ENCODE measurements at regions not wholly inside any gene's neighbourhood (a gene's known extent, or its start where the extent isn't known, plus 50 kb on each side); places are given as distances from the start of the nearest gene placed in this dataset.
A peak's percentile ranks its signal among the peaks of the same experiment; 100 is the strongest.

DNA sequence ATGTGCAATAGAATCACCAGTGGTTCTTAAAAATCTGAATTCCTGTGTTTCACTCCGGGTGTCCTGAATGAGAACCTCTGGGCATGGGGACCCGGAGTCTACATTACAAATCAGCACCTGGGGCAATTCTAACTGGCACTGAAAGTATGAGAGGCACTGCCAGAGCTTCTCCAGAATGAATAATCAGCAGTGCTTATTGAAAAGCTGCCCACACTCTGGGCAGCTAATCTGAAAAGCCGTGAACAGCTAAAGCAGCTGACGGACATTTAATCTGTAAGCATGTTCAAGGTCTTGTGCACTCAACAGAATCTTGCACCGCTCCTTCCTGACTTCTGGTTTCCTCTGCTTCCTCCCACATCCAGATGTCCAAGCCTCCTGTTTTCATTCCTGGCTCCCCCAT, 113.3 kb upstream of the KIF5B start:
- no peak for DNase-seq (ENCODE audit: low spot score)

- DNase-seq (ENCODE audit: low spot score): no peak
Measured at GRCh38 chr10:32167450-32167849, 111.2 kb upstream of the KIF5B start.

DNA sequence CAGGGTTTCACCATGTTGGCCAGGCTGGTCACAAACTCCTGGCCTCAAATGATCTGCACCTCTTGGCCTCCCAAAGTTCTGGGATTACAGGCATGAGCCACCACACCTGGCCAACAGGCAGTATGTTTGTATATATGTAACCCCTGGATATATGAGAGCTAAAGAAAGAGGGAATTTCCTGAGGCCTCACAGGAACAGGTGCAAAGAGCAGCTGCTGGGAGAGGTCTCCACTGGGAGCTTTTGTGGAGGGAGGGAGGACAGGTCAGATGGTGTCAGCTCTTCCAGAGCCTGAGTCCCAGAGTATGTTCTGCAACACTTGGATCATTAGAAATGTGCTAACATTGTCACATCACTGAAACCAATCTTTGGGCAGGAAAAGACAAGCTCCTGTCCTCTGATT, 110.1 kb upstream of the KIF5B start:
- DNase-seq (ENCODE audit: low spot score): no peak

GRCh38 chr10:32163762-32164148, 107.5 kb upstream of the KIF5B start:
- DNase-seq (ENCODE audit: low spot score): no peak

DNA sequence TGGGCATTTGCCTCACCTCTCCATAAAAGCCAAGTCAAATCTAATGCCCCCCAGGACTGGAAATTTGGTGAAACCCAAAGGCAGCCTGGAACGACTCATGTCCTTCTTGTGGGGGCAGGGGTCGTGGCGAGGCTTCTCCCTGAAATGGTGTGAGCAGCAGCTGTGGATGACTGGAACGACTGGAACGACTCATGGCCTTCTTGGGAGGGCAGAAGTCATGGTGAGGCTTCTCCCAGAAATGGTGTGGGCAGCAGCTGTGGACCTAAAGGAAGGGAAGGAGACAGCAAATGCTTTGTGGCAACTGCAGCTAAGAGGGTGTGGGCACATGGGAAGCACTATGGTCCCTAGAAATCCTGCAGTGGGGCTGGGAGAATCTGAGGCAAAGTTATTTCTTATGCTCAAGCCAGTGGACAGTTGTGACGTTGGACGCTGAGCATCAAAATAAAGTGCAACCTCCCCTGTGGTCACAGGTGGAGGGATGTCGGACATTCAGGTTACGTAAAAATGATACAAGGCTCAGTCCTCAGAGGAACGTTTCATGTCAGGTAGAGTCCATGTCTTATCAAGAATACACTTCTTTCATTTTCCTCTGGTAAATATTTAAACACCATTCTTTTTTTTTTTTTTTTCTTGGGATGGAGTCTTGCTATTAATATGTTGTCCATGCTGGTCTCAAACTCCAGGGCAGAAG, 107.0 kb upstream of the KIF5B start:
- DNase-seq (ENCODE audit: low spot score): no peak

DNA sequence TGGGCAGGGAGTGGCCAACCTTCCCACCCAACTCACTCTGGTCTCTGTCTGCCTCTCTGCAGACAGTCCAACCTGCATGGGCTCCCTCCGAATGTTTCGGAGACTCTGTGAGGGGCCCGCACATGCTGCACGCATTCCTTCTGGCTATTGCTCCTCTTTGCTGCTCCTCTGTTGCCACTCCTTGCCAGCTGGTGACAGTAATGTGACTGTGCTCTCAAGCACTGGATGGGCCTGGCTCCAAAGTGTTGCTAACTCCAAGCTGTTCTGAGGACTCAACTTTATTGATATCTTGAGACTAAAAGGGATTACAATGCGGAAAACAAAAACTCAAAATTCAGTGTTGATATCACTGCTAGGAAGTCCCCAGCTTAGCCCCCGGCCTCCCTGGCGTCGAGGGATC, 105.4 kb upstream of the KIF5B start:
- DNase-seq (ENCODE audit: low spot score): no peak

DNA sequence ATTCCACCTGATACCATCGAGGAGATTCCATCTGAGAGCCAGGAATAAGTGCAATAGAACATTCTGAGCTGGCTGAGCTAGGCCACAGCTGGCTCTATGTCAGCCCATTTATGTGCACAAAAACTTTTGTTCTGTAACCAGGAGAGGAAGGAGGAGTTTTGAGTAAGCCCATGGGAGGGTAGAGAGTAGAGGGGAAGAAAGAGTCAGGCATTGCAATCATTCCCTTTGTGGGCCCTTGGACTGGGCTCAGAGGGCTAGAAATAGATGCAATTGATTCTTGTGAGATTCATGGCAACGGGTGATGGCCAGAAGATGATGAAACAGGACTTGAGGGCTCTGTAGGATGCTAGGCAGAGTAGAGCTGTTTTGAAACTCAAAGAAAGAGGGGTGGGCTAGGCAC, 104.6 kb upstream of the KIF5B start:
- no peak for DNase-seq (ENCODE audit: low spot score)

DNA sequence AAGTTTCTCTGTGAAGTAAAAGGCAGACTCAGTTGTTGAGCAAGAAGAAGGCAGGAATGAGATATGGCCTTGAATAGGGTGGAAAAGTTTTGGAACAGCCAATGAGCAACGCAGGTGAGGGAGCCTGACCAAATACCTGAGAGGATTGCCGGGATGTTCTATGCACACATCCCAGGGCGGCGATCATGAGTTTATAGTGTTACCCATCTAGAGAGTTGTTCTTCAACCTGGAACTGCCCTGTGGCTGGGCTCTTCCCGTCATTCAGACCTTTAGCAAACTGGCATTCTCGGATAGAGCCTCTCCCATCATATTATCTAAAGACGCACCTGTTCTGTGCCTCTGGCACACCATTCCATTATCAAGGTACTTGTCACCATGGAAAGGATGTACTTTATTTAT, 103.0 kb upstream of the KIF5B start:
- no peak for DNase-seq (ENCODE audit: low spot score)

- DNase-seq (ENCODE audit: low spot score): no peak
Measured at GRCh38 chr10:32156031-32156495, 99.8 kb upstream of the KIF5B start.

- DNase-seq (ENCODE audit: low spot score): no peak
Measured at GRCh38 chr10:32155075-32155516, 98.9 kb upstream of the KIF5B start.

- DNase-seq (ENCODE audit: low spot score): no peak
Measured at GRCh38 chr10:32153931-32154330, 97.7 kb upstream of the KIF5B start.

- DNase-seq (ENCODE audit: low spot score): no peak
Measured at GRCh38 chr10:32153252-32153651, 97.0 kb upstream of the KIF5B start.

DNA sequence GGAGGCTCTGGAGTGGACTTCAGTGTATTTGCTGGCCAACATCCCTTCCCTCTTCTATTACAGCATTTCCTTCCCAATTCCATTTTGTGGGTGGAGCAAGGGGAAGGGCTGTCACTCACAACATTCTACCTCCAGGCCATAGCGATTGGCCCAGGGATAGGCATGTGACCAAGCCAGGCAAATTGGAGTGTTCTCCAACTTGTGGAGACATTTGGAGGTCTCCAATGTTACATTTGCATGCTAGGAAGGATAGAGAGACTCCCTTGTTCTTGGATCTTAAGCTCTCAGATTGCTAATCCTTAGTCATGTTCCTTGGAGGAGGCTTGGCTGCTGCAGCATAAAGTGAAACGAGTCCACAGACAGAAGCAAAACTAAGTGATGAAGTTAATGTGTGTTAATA, 95.6 kb upstream of the KIF5B start:
- DNase-seq (ENCODE audit: low spot score): no peak

GRCh38 chr10:32150532-32151101, 94.4 kb upstream of the KIF5B start:
- no peak for DNase-seq (ENCODE audit: low spot score)

DNA sequence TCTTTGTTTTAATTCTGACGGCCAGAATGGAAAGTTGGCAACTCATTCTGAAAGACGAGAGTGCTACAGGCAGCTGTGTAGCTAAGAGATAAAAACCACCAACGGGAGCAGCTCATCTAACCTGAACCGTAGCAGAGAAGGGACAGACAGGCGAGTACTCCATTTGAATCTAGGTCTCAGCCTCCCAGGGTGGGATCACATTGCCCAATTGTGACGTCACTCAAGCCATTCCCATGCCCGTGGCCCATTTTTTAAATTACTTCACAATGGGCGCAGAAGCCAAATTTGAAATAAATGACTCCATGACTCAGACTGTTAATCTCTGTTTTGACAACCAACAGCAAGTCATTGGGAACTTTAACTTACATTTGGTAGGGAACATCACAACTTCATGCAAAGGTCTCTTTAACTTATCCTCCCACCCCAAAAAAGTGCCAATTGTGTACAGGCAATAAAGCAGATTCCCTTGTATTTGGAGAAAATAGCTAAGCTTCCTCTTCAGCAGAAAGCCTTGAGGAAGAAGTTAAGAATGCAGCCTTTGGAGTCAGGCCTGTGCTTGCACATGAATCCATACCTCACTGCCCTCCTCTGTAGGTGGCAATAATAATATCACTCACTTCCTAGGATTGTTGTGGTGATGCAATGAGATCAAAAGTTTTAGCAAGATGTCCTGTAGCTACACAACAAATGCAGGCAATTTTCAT, 93.2 kb upstream of the KIF5B start:
- DNase-seq (ENCODE audit: low spot score): peak; percentile 55

DNA sequence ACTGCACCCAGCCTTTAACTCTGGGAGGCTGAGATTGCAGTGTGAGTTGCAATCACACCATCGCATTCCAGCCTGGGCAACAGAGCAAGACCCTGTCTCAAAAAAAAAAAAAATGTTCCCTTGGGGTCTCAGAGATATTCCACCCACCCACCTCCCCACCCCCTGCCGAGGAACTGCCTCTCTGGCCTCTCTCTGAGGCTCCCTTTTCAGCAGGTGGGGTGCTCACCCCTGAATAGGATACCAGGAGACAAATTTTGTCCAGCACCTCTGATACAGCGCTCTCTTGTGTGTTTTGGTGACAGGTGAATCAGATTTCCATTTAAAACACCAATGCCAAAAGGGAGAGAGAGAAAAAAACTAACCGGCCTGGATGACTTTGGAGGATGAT, 92.6 kb upstream of the KIF5B start:
- DNase-seq (ENCODE audit: low spot score): no peak

DNA sequence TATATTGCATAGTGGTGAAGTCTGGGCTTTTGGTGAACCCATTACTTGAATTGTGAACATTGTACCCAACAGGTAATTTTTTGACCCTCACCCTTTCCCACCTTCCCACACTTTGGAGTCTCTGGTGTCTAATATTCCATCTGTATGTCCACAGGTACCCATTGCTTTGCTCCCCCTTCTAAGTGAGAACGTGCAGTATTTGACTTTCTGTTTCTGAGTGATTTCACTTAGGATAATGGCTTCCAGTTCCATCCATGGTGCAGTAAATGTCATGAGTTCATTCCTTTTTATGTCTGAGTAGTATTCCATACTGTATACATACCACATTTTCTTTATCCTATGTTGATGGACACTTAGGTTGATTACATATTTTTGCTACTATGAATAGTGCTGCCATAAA, 91.5 kb upstream of the KIF5B start:
- no peak for DNase-seq (ENCODE audit: low spot score)

DNA sequence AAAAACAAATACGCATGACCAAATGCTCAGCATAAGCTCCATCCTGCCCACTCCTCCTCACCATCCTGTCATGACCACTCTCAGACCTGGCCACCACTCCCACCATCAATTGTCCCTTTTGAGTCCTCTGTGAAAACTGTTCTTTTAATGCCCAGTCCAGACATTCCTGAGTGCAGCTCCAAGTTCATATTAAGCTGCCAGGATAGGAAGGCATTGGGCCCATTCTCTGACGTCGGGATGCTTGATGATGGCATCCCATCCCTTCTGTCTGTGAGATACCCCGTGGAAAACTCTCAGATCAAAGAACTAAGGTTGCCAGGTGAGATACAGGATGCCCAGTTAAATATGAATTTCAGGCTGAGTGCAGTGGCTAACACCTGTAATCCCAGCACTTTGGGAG, 89.9 kb upstream of the KIF5B start:
- no peak for DNase-seq (ENCODE audit: low spot score)

DNA sequence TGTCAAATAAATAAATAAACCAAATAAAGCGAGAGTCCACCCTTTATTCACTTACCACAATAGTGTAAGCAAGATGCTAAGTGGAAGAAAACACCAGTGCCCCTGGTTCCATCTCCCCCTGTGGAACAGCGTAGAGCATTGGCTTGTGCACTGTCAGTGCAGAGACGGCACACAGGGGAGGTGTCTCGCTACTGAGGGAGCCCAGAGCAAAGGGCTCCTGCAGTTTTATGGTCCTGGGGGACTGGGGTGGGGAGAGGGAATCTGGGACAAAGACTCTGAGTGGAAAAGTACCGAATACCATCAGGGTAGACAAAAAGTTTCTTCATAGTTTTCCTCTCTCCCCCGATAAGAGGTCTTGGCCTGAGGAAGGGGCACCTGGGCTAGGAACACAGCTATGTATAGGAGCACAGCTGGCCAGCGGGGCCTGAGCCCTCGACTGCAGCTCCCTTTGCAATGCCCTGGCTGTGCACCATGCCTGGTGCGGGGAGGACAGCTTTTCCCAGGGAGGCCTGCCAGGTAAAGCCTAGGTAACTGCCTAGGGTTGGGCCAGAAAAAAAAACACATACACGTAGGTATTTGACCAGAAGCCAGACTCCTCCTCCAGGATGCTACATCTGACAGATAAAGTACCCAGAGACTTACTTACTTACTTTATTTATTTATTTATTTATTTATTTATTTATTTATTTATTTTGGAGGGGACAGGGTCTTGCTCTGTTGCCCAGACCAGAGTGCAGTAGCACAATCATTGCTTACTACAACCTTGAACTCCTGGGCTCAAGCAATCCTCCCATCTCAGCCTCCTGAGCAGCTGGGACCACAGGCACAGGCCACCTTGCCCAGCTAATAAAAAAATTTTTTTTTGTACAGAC, 88.8 kb upstream of the KIF5B start:
- DNase-seq (ENCODE audit: low spot score): no peak

GRCh38 chr10:32143302-32143847, 87.2 kb upstream of the KIF5B start:
- peak; percentile 29 for DNase-seq (ENCODE audit: low spot score)

DNA sequence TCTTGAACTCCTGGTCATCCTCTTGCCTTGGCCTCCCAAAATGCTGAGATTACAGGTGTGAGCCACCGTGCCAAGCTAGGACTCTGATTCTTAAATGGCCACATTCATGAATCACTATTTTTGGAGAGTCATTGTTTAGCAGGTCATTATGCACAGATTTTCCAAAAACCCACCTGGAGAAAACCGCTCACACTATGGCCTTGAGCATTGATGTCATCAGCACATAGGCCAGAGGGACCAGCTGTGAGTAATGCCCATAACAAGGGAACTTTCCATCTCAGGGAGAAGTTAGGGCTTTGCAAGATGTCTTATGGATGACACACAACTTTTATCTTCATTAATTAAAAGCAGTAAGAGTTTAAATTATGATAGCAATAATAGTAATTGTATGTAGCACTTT, 86.4 kb upstream of the KIF5B start:
- DNase-seq (ENCODE audit: low spot score): peak; percentile 39

Measured in RKO (cell line).